Dendritic cell treated with granulocyte-macrophage colony-stimulating factor and Interleukin-4, amounts not matched to agents 40 ng/mL and 50 ng/mL, for 4 days (primary cell): ENCODE measurements at regions not wholly inside any gene's neighbourhood (a gene's known extent, or its start where the extent isn't known, plus 50 kb on each side); places are given as distances from the start of the nearest gene placed in this dataset.

Source experiments
- H3K27ac Mint-ChIP-seq: one replicate; pipeline ENCODE4 v1.8.0; 2022; ENCODE audit warnings: mild to moderate bottlenecking, mixed read lengths
- H3K27me3 Mint-ChIP-seq: one replicate; pipeline ENCODE4 v1.8.0; 2022; ENCODE audit warnings: mild to moderate bottlenecking, mixed read lengths
- H3K36me3 Mint-ChIP-seq: one replicate; pipeline ENCODE4 v1.8.0; 2022; ENCODE audit warnings: low read depth, mixed read lengths
- H3K4me1 Mint-ChIP-seq: one replicate; pipeline ENCODE4 v1.8.0; 2022; ENCODE audit warnings: low read depth, mixed read lengths
- H3K4me3 Mint-ChIP-seq: one replicate; pipeline ENCODE4 v1.8.0; 2022; ENCODE audit warnings: mild to moderate bottlenecking, moderate library complexity, mixed read lengths
- H3K9me3 Mint-ChIP-seq: one replicate; pipeline ENCODE4 v1.8.0; 2022; ENCODE audit warnings: mixed read lengths
- intact Hi-C: fragments of 100-400 bp; cut with micrococcal nuclease; formaldehyde crosslinking; loops from one replicate; pipeline ENCODE4 v1.15.0; 2022

- intact Hi-C loops, result no loop called here
- Mint-ChIP-seq H3K4me1 (peaks cover 18% of the 10 kb centered on the region), H3K36me3 (no peaks in the 10 kb centered on the region), H3K9me3 (no peaks in the 10 kb centered on the region), H3K27me3 (peaks cover 68% of the 10 kb centered on the region), H3K4me3 (no peak overlapping the region), H3K27ac (no peak overlapping the region)
Measured at GRCh38 chr3:124584245-124584551, 146.1 kb upstream of the UMPS start.

GRCh38 chr3:124584552-124585391, 145.5 kb upstream of the UMPS start:
- Mint-ChIP-seq H3K27ac (no peak overlapping the region), H3K4me3 (peak overlapping the region; percentile 48), H3K36me3 (no peaks in the 10 kb centered on the region), H3K9me3 (no peaks in the 10 kb centered on the region), H3K27me3 (peaks cover 67% of the 10 kb centered on the region), H3K4me1 (peaks cover 14% of the 10 kb centered on the region)
- intact Hi-C loops, result no loop called here

- Mint-ChIP-seq H3K27ac (no peak overlapping the region), H3K9me3 (no peaks in the 10 kb centered on the region), H3K4me3 (no peak overlapping the region), H3K36me3 (no peaks in the 10 kb centered on the region), H3K4me1 (peaks cover 13% of the 10 kb centered on the region), H3K27me3 (peaks cover 63% of the 10 kb centered on the region)
- intact Hi-C loops, result no loop called here
Measured at GRCh38 chr3:124586126-124587052, 143.9 kb upstream of the UMPS start.

GRCh38 chr3:124587053-124587408, 143.2 kb upstream of the UMPS start:
- H3K9me3 Mint-ChIP-seq, result no peaks in the 10 kb centered on the region
- H3K4me3 Mint-ChIP-seq, result no peak overlapping the region
- peaks cover 57% of the 10 kb centered on the region for H3K27me3 Mint-ChIP-seq
- peaks cover 13% of the 10 kb centered on the region for H3K4me1 Mint-ChIP-seq
- no peaks in the 10 kb centered on the region for H3K36me3 Mint-ChIP-seq
- no peak overlapping the region for H3K27ac Mint-ChIP-seq
- intact Hi-C loops, result no loop called here

GRCh38 chr3:124588036-124588435, 142.2 kb upstream of the UMPS start:
- Mint-ChIP-seq H3K4me1 (peaks cover 12% of the 10 kb centered on the region), H3K4me3 (no peak overlapping the region), H3K36me3 (no peaks in the 10 kb centered on the region), H3K27ac (no peak overlapping the region), H3K9me3 (no peaks in the 10 kb centered on the region), H3K27me3 (peaks cover 54% of the 10 kb centered on the region)
- intact Hi-C loops, result no loop called here

- Mint-ChIP-seq H3K9me3 (no peaks in the 10 kb centered on the region), H3K4me3 (no peak overlapping the region), H3K27me3 (peaks cover 53% of the 10 kb centered on the region), H3K4me1 (peaks cover 8% of the 10 kb centered on the region), H3K36me3 (no peaks in the 10 kb centered on the region), H3K27ac (no peak overlapping the region)
- intact Hi-C loops, result no loop called here
Measured at GRCh38 chr3:124588794-124589193, 141.5 kb upstream of the UMPS start.

GRCh38 chr3:124591699-124592098, 138.6 kb upstream of the UMPS start:
- Mint-ChIP-seq H3K9me3 (no peaks in the 10 kb centered on the region), H3K4me3 (no peak overlapping the region), H3K27me3 (peaks cover 28% of the 10 kb centered on the region), H3K27ac (no peak overlapping the region), H3K36me3 (no peaks in the 10 kb centered on the region), H3K4me1 (no peaks in the 10 kb centered on the region)
- intact Hi-C loops, result no loop called here

- H3K9me3 Mint-ChIP-seq, result no peaks in the 10 kb centered on the region
- intact Hi-C loops, result no loop called here
- H3K36me3 Mint-ChIP-seq, result no peaks in the 10 kb centered on the region
- peaks cover 19% of the 10 kb centered on the region for H3K27me3 Mint-ChIP-seq
- H3K4me1 Mint-ChIP-seq, result no peaks in the 10 kb centered on the region
- H3K4me3 Mint-ChIP-seq, result no peak overlapping the region
- no peak overlapping the region for H3K27ac Mint-ChIP-seq
Measured at GRCh38 chr3:124592658-124593441, 137.4 kb upstream of the UMPS start.

GRCh38 chr3:124593442-124593829, 136.8 kb upstream of the UMPS start:
- Mint-ChIP-seq H3K27me3 (peaks cover 16% of the 10 kb centered on the region), H3K4me1 (no peaks in the 10 kb centered on the region), H3K36me3 (no peaks in the 10 kb centered on the region), H3K27ac (no peak overlapping the region), H3K4me3 (no peak overlapping the region), H3K9me3 (no peaks in the 10 kb centered on the region)
- intact Hi-C loops, result no loop called here

GRCh38 chr3:124594581-124594980, 135.7 kb upstream of the UMPS start:
- H3K4me3 Mint-ChIP-seq, result no peak overlapping the region

GRCh38 chr3:124597273-124597672, 133.0 kb upstream of the UMPS start:
- H3K9me3 Mint-ChIP-seq, result no peaks in the 10 kb centered on the region
- no peak overlapping the region for H3K4me3 Mint-ChIP-seq
- H3K4me1 Mint-ChIP-seq, result no peaks in the 10 kb centered on the region
- H3K36me3 Mint-ChIP-seq, result no peaks in the 10 kb centered on the region
- intact Hi-C loops, result no loop called here
- peaks cover 9% of the 10 kb centered on the region for H3K27me3 Mint-ChIP-seq
- no peak overlapping the region for H3K27ac Mint-ChIP-seq

More at GRCh38 chr3:124594581-124594980, 135.7 kb upstream of the UMPS start:
- intact Hi-C loops, result no loop called here
- H3K27me3 Mint-ChIP-seq, result peaks cover 9% of the 10 kb centered on the region
- H3K9me3 Mint-ChIP-seq, result no peaks in the 10 kb centered on the region
- no peak overlapping the region for H3K27ac Mint-ChIP-seq
- no peaks in the 10 kb centered on the region for H3K4me1 Mint-ChIP-seq
- no peaks in the 10 kb centered on the region for H3K36me3 Mint-ChIP-seq

GRCh38 chr3:124597979-124598378, 132.3 kb upstream of the UMPS start:
- Mint-ChIP-seq H3K27ac (no peak overlapping the region), H3K4me1 (no peaks in the 10 kb centered on the region), H3K9me3 (no peaks in the 10 kb centered on the region), H3K36me3 (no peaks in the 10 kb centered on the region), H3K27me3 (peaks cover 9% of the 10 kb centered on the region), H3K4me3 (no peak overlapping the region)
- intact Hi-C loops, result no loop called here

GRCh38 chr3:124599147-124599765, 131.0 kb upstream of the UMPS start:
- Mint-ChIP-seq H3K9me3 (no peaks in the 10 kb centered on the region), H3K27ac (no peak overlapping the region), H3K4me1 (no peaks in the 10 kb centered on the region), H3K4me3 (no peak overlapping the region), H3K27me3 (peaks cover 5% of the 10 kb centered on the region), H3K36me3 (no peaks in the 10 kb centered on the region)
- intact Hi-C loops, result no loop called here
